ENCODE measurements at regions not wholly inside any gene's neighbourhood (a gene's known extent, or its start where the extent isn't known, plus 50 kb on each side); places are given as distances from the start of the nearest gene placed in this dataset.

DNA sequence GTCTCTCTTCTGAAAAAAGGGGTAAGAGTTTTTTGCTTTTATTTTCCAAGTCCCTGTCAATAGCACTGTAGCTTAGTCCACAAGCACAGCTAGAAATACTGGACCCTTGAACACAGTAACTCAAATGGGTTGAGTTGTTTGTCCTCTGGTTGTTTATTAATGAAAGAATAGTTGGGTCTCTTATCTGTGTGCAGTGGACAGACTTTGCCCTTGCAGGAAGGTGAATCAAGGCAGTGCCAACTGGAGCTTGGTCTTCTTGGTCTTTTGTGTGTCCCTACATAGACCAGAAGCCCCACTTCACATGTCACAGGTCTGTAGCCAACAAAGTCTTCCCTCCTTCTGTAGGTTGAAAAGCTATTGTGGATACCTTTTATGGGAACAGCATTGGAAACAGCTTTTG is 322.0 kb downstream of the AACS start:
- in situ Hi-C loops (cut with HindIII; ENCODE audit: low pct_ligation_motif_present, low sequenced_read_pairs): no loop called here
- Histone ChIP-seq H3K4me3 (ENCODE audit: low read depth, low read length) (no peak overlapping the region), H3K27me3 (replicated peaks) (no peaks in the 10 kb centered on the region), H3K27ac (no peak overlapping the region), H3K36me3 (replicated peaks) (no peaks in the 10 kb centered on the region)
- TF ChIP-seq, protein P1, sequence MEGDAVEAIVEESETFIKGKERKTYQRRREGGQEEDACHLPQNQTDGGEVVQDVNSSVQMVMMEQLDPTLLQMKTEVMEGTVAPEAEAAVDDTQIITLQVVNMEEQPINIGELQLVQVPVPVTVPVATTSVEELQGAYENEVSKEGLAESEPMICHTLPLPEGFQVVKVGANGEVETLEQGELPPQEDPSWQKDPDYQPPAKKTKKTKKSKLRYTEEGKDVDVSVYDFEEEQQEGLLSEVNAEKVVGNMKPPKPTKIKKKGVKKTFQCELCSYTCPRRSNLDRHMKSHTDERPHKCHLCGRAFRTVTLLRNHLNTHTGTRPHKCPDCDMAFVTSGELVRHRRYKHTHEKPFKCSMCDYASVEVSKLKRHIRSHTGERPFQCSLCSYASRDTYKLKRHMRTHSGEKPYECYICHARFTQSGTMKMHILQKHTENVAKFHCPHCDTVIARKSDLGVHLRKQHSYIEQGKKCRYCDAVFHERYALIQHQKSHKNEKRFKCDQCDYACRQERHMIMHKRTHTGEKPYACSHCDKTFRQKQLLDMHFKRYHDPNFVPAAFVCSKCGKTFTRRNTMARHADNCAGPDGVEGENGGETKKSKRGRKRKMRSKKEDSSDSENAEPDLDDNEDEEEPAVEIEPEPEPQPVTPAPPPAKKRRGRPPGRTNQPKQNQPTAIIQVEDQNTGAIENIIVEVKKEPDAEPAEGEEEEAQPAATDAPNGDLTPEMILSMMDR (IDR thresholded peaks at IDR 0.05; ENCODE audit: low read depth, low read length, missing control alignments): no peak
- DNase-seq: no peak

DNA sequence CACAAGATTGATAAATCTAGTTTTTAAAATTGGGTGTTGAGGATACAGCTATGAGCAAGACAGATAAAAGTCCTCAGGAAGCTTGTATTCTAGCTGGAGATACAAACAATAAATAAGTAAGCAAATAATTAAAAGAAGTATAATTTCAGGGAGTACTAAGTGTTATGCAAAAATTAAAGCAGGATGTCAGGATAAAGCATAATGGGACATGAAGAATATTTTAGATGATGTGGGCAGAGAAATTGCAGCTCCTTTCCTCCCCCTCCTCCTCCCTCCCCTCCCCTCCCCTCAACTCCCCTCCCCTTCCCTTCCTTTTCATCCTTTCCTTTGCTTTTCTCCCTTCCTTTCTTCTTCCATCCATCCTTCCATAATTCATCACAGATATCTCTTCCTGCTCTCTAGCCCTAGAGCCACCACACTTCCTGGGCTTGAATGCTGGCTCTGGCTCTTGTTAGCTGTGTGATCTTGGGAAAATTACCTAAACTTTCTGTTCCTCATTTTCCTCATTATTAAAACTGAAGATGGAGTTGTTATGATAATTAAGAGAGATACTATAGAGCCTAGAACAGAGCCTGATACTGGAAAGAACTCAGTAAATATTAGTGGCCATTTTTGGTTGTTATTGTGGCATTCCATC is 323.9 kb downstream of the AACS start:
- H3K27ac ChIP-seq: no peak overlapping the region
- no peak overlapping the region for H3K4me3 ChIP-seq (ENCODE audit: low read depth, low read length)
- no peaks in the 10 kb centered on the region for H3K36me3 ChIP-seq (replicated peaks)
- in situ Hi-C loops (cut with HindIII; ENCODE audit: low pct_ligation_motif_present, low sequenced_read_pairs): no loop called here
- DNase-seq: no peak
- H3K27me3 ChIP-seq (replicated peaks): no peaks in the 10 kb centered on the region
- TF ChIP-seq, protein P1 (IDR thresholded peaks at IDR 0.05; ENCODE audit: low read depth, low read length, missing control alignments): no peak

DNA sequence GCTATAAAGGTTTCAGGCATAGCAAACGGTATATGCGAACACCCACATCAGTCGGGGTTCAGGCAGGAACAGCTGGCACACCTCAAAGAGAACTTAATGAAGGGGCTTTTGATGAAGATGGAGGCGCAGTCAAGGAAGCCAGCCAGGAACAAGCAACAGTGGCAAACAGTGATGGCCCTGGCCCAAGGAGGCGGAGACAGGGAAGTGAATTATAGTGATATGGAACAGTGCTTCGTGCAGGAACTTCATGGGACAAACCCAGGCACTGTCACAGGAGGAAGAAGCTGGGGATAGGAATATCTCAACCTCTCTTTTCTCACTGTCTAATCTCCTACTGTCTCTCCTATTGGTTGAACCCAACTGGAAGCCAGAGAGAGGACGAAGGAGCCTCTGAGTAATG is 328.3 kb downstream of the AACS start:
- TF ChIP-seq, protein P1 (IDR thresholded peaks at IDR 0.05; ENCODE audit: low read depth, low read length, missing control alignments): no peak
- no peak overlapping the region for H3K27ac ChIP-seq
- in situ Hi-C loops (cut with HindIII; ENCODE audit: low pct_ligation_motif_present, low sequenced_read_pairs): no loop called here
- no peak for DNase-seq
- H3K4me3 ChIP-seq (ENCODE audit: low read depth, low read length): no peak overlapping the region
- no peaks in the 10 kb centered on the region for H3K27me3 ChIP-seq (replicated peaks)
- H3K36me3 ChIP-seq (replicated peaks): no peaks in the 10 kb centered on the region

DNA sequence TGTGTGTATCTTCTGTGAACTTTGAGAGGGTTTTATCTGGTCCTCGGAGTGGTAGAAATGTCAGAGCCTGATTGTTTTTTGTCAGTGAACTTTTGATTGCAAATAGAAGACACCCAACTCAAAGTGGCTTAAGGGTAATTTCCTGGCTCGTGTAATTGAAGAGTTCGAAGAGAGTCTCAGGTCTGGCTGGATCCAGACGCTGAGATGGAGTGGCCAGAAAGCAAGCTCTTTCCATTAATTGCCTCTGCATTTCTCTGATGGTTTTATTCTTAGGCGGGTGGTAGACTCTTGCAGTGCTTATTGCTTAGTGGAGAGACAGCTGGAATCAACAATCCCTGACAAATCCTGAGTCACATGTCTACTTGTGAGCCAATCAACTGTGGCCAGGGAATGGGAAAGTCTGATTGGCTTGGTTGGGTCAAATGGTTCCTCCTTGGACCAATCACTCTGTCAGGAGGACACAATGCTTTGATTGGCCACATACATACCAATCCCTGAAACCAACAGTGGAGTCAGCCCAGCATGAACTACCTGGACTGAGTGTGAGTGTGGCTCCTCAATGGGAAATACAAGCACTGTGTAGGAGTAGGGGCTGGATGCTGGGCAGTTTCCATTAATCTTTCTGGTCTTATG is 330.5 kb downstream of the AACS start:
- no peaks in the 10 kb centered on the region for H3K27me3 ChIP-seq (replicated peaks)
- H3K27ac ChIP-seq: no peak overlapping the region
- H3K36me3 ChIP-seq (replicated peaks): no peaks in the 10 kb centered on the region
- no peak overlapping the region for H3K4me3 ChIP-seq (ENCODE audit: low read depth, low read length)
- TF ChIP-seq, protein P1 (IDR thresholded peaks at IDR 0.05; ENCODE audit: low read depth, low read length, missing control alignments): no peak
- in situ Hi-C loops (cut with HindIII; ENCODE audit: low pct_ligation_motif_present, low sequenced_read_pairs): no loop called here
- no peak for DNase-seq

DNA sequence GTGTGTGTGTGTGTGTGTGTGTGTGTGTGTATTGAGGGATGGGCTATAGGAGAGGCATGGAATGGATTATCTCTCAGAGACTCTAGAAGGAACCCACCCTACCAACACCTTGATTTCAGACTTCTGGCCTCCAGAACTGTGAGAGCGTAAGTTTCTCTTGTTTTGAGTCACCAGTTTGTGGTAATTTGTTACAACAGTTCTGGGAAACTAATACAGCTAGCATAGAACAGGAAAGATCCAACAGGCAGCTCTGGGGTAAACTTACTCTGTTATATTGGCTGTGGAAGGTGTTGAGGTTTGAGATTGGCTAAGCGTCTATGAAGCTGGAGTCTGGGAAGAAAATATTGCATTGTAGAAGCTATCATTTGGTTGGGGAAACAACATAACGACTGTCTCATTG is 334.3 kb downstream of the AACS start:
- no peaks in the 10 kb centered on the region for H3K27me3 ChIP-seq (replicated peaks)
- TF ChIP-seq, protein P1 (IDR thresholded peaks at IDR 0.05; ENCODE audit: low read depth, low read length, missing control alignments): no peak
- in situ Hi-C loops (cut with HindIII; ENCODE audit: low pct_ligation_motif_present, low sequenced_read_pairs): no loop called here
- no peaks in the 10 kb centered on the region for H3K36me3 ChIP-seq (replicated peaks)
- no peak overlapping the region for H3K4me3 ChIP-seq (ENCODE audit: low read depth, low read length)
- H3K27ac ChIP-seq: no peak overlapping the region
- no peak for DNase-seq
